ENCODE measurements at regions not wholly inside any gene's neighbourhood (a gene's known extent, or its start where the extent isn't known, plus 50 kb on each side); places are given as distances from the start of the nearest gene placed in this dataset.

DNA sequence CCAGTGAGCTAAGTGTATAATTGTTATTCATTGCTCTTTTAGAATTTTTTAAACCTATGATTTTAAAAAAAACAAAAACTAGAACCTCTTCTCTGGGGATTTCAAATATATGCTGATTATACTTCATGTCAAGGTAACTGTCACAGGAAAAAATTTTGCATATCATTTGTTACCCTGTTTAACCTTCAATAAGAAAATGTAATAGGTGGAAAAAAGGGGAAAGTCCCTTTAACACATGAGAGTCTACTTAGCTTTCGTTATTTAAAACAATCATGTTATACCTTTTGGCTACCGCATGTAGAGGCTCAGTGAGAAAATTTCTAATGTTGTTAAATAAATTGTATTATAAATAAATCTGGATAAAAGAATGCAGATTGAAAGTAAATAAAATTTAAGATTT lies 190.1 kb upstream of the AKR1E2 start:
- H3K4me3 ChIP-seq (ENCODE audit: low read depth in 1 of 2, low read length in 2 of 2), result no peak overlapping the region
- H2AFZ ChIP-seq (ENCODE audit: low read depth, low read length), result no peak overlapping the region
- no peak for TF ChIP-seq EZH2 (IDR thresholded peaks at IDR 0.05; ENCODE audit: borderline replicate concordance, low read depth, low read length, severe bottlenecking)
- TF ChIP-seq, protein P1, sequence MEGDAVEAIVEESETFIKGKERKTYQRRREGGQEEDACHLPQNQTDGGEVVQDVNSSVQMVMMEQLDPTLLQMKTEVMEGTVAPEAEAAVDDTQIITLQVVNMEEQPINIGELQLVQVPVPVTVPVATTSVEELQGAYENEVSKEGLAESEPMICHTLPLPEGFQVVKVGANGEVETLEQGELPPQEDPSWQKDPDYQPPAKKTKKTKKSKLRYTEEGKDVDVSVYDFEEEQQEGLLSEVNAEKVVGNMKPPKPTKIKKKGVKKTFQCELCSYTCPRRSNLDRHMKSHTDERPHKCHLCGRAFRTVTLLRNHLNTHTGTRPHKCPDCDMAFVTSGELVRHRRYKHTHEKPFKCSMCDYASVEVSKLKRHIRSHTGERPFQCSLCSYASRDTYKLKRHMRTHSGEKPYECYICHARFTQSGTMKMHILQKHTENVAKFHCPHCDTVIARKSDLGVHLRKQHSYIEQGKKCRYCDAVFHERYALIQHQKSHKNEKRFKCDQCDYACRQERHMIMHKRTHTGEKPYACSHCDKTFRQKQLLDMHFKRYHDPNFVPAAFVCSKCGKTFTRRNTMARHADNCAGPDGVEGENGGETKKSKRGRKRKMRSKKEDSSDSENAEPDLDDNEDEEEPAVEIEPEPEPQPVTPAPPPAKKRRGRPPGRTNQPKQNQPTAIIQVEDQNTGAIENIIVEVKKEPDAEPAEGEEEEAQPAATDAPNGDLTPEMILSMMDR (IDR thresholded peaks at IDR 0.05; ENCODE audit: borderline replicate concordance, extremely low read depth, low read length, poor library complexity, severe bottlenecking), result no peak
- H3K4me2 ChIP-seq (ENCODE audit: insufficient read depth, low read length), result no peak overlapping the region
- H3K9ac ChIP-seq (ENCODE audit: low read depth, low read length), result no peak overlapping the region
- no peak for ATAC-seq (ENCODE audit: insufficient read depth, low read depth)
- H3K36me3 ChIP-seq (ENCODE audit: insufficient read depth, low read length), result no peaks in the 10 kb centered on the region
- no peaks in the 10 kb centered on the region for H4K20me1 ChIP-seq (ENCODE audit: insufficient read depth, low read length)
- H3K27ac ChIP-seq (ENCODE audit: low read length), result no peak overlapping the region
- no peaks in the 10 kb centered on the region for H3K79me2 ChIP-seq (ENCODE audit: insufficient read depth, low read length)
- H3K4me1 ChIP-seq (ENCODE audit: insufficient read depth, low read length), result no peaks in the 10 kb centered on the region
- no peak for DNase-seq
- no peaks in the 10 kb centered on the region for H3K27me3 ChIP-seq (ENCODE audit: insufficient read depth, low read length, poor library complexity)
- H3K9me3 ChIP-seq (ENCODE audit: insufficient read depth, low read length, severe bottlenecking), result no peaks in the 10 kb centered on the region

- Histone ChIP-seq H3K4me1 (ENCODE audit: insufficient read depth, low read length) (no peaks in the 10 kb centered on the region), H4K20me1 (ENCODE audit: insufficient read depth, low read length) (no peaks in the 10 kb centered on the region), H3K79me2 (ENCODE audit: insufficient read depth, low read length) (no peaks in the 10 kb centered on the region), H3K9me3 (ENCODE audit: insufficient read depth, low read length, severe bottlenecking) (no peaks in the 10 kb centered on the region), H3K27me3 (ENCODE audit: insufficient read depth, low read length, poor library complexity) (no peaks in the 10 kb centered on the region), H3K9ac (ENCODE audit: low read depth, low read length) (no peak overlapping the region), H2AFZ (ENCODE audit: low read depth, low read length) (no peak overlapping the region), H3K4me2 (ENCODE audit: insufficient read depth, low read length) (no peak overlapping the region), H3K36me3 (ENCODE audit: insufficient read depth, low read length) (no peaks in the 10 kb centered on the region), H3K4me3 (ENCODE audit: low read depth in 1 of 2, low read length in 2 of 2) (no peak overlapping the region), H3K27ac (ENCODE audit: low read length) (no peak overlapping the region)
- TF ChIP-seq, protein P1 (IDR thresholded peaks at IDR 0.05; ENCODE audit: borderline replicate concordance, extremely low read depth, low read length, poor library complexity, severe bottlenecking), result no peak
- TF ChIP-seq EZH2 (IDR thresholded peaks at IDR 0.05; ENCODE audit: borderline replicate concordance, low read depth, low read length, severe bottlenecking), result no peak
- ATAC-seq (ENCODE audit: insufficient read depth, low read depth), result no peak
- no peak for DNase-seq
Observed at GRCh38 chr10:4635388-4635787, 190.6 kb upstream of the AKR1E2 start.

DNA sequence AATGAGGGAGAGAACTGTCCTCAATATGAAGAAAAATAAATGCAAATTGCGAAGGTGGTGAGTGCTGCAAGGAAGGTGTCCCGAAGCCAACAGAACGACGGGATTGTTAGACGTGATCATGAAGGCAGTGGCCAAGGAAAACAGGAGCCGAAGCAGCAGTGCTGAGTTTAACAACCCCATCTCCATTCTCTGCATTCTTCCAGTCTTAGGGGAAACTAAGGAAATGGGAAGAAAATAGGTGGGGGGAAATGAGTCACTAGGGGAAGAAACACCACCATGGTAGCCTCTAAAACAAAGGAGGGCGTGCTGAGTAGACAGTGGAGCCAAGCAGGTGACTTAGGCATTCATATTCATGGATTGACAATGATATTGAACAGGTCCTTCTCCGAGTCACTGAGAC lies 192.2 kb upstream of the AKR1E2 start:
- no peaks in the 10 kb centered on the region for H3K36me3 ChIP-seq (ENCODE audit: insufficient read depth, low read length)
- ATAC-seq (ENCODE audit: insufficient read depth, low read depth), result no peak
- no peaks in the 10 kb centered on the region for H4K20me1 ChIP-seq (ENCODE audit: insufficient read depth, low read length)
- no peaks in the 10 kb centered on the region for H3K9me3 ChIP-seq (ENCODE audit: insufficient read depth, low read length, severe bottlenecking)
- TF ChIP-seq EZH2 (IDR thresholded peaks at IDR 0.05; ENCODE audit: borderline replicate concordance, low read depth, low read length, severe bottlenecking), result no peak
- TF ChIP-seq, protein P1 (IDR thresholded peaks at IDR 0.05; ENCODE audit: borderline replicate concordance, extremely low read depth, low read length, poor library complexity, severe bottlenecking), result no peak
- DNase-seq, result no peak
- H3K4me2 ChIP-seq (ENCODE audit: insufficient read depth, low read length), result no peak overlapping the region
- no peak overlapping the region for H2AFZ ChIP-seq (ENCODE audit: low read depth, low read length)
- no peak overlapping the region for H3K9ac ChIP-seq (ENCODE audit: low read depth, low read length)
- H3K79me2 ChIP-seq (ENCODE audit: insufficient read depth, low read length), result no peaks in the 10 kb centered on the region
- no peak overlapping the region for H3K4me3 ChIP-seq (ENCODE audit: low read depth in 1 of 2, low read length in 2 of 2)
- H3K27me3 ChIP-seq (ENCODE audit: insufficient read depth, low read length, poor library complexity), result no peaks in the 10 kb centered on the region
- H3K4me1 ChIP-seq (ENCODE audit: insufficient read depth, low read length), result no peaks in the 10 kb centered on the region
- H3K27ac ChIP-seq (ENCODE audit: low read length), result no peak overlapping the region

DNA sequence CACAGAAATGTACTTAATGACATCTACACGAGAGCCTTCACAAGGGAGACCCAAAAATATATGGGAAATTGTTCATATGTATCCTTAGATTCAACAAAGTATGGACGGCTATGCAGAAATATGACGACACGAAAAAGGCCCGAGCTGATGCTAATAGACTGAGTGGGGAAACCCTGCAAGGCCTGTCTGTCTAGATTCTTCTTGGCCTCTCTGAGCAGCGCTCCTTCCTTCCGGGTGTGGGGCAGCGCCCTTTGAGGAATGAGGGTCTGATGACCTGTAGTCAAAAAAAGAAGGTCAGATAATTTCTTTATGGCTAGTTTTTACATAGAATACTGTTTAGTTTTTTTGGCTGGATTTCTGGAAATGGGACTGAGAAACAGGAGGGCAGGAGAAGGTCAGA lies 192.8 kb upstream of the AKR1E2 start:
- DNase-seq, result no peak
- Histone ChIP-seq H4K20me1 (ENCODE audit: insufficient read depth, low read length) (no peaks in the 10 kb centered on the region), H3K79me2 (ENCODE audit: insufficient read depth, low read length) (no peaks in the 10 kb centered on the region), H3K27me3 (ENCODE audit: insufficient read depth, low read length, poor library complexity) (no peaks in the 10 kb centered on the region), H3K4me2 (ENCODE audit: insufficient read depth, low read length) (no peak overlapping the region), H2AFZ (ENCODE audit: low read depth, low read length) (no peak overlapping the region), H3K27ac (ENCODE audit: low read length) (no peak overlapping the region), H3K36me3 (ENCODE audit: insufficient read depth, low read length) (no peaks in the 10 kb centered on the region), H3K9ac (ENCODE audit: low read depth, low read length) (no peak overlapping the region), H3K4me3 (ENCODE audit: low read depth in 1 of 2, low read length in 2 of 2) (no peak overlapping the region), H3K4me1 (ENCODE audit: insufficient read depth, low read length) (no peaks in the 10 kb centered on the region), H3K9me3 (ENCODE audit: insufficient read depth, low read length, severe bottlenecking) (peaks cover under 1% of the 10 kb centered on the region)
- ATAC-seq (ENCODE audit: insufficient read depth, low read depth), result no peak
- no peak for TF ChIP-seq EZH2 (IDR thresholded peaks at IDR 0.05; ENCODE audit: borderline replicate concordance, low read depth, low read length, severe bottlenecking)

Measured in DND-41 (cell line).